Osteoblast (primary cell): ENCODE measurements at regions not wholly inside any gene's neighbourhood (a gene's known extent, or its start where the extent isn't known, plus 50 kb on each side); places are given as distances from the start of the nearest gene placed in this dataset.

Experiments
- DNase-seq: peaks from one replicate; pipeline ENCODE4 v3.0.0; 2011; ENCODE audit warnings: low spot score, mixed read lengths; ENCODE audit not compliant: insufficient read length; ENCODE audit errors: missing footprints
- H2AFZ ChIP-seq: 2 replicates; pipeline ENCODE4 v1.6.0; 2011; ENCODE audit warnings: mild to moderate bottlenecking, low read length
- H3K27ac ChIP-seq: 2 replicates; pipeline ENCODE4 v1.5.1; 2011; ENCODE audit warnings: mild to moderate bottlenecking, low read depth, low read length, moderate library complexity
- H3K27me3 ChIP-seq: 2 replicates; pipeline ENCODE4 v1.6.0; 2012; ENCODE audit warnings: mild to moderate bottlenecking, control low read depth, inconsistent platforms, low read length, moderate library complexity; ENCODE audit not compliant: insufficient read depth
- H3K36me3 ChIP-seq: 2 replicates; pipeline ENCODE4 v1.5.1; 2011; ENCODE audit warnings: mild to moderate bottlenecking, low read length, control low read depth, moderate library complexity; ENCODE audit not compliant: insufficient read depth
- H3K4me1 ChIP-seq: 2 replicates; pipeline ENCODE4 v1.5.1; 2011; ENCODE audit warnings: mild to moderate bottlenecking, low read length, control low read depth, moderate library complexity; ENCODE audit not compliant: insufficient read depth
- H3K4me2 ChIP-seq: 2 replicates; pipeline ENCODE4 v1.6.0; 2011; ENCODE audit warnings: mild to moderate bottlenecking, low read length; ENCODE audit not compliant: insufficient read depth
- H3K4me3 ChIP-seq: fragments of 200-600 bp; sonication (generic); 3 replicates; pipeline ENCODE4 v1.5.1; 2012; ENCODE audit warnings: mild to moderate bottlenecking, low read length, inconsistent platforms; ENCODE audit not compliant: insufficient read depth
- H3K79me2 ChIP-seq: 2 replicates; pipeline ENCODE4 v1.6.0; 2012; ENCODE audit warnings: mild to moderate bottlenecking, low read length, control low read depth, inconsistent platforms; ENCODE audit not compliant: insufficient read depth
- H3K9me3 ChIP-seq: 2 replicates; pipeline ENCODE4 v1.5.1; 2011; ENCODE audit warnings: low read depth, low read length, control low read depth
- H4K20me1 ChIP-seq: 2 replicates; pipeline ENCODE4 v1.6.0; 2012; ENCODE audit warnings: mild to moderate bottlenecking, low read length, control low read depth; ENCODE audit not compliant: insufficient read depth
- CTCF ChIP-seq: IDR thresholded peaks from 2 replicates; pipeline ENCODE4 v1.5.1; 2011; ENCODE audit warnings: mild to moderate bottlenecking, low read depth, low read length, moderate library complexity; ENCODE audit errors: extremely low read depth

GRCh38 chr12:132397152-132397933 is 68.0 kb upstream of the GALNT9 start:
- DNase-seq, result no peak
- H3K36me3 ChIP-seq, result no peaks in the 10 kb centered on the region
- no peaks in the 10 kb centered on the region for H4K20me1 ChIP-seq
- TF ChIP-seq CTCF, result no peak
- no peak overlapping the region for H3K4me2 ChIP-seq
- peaks cover 6% of the 10 kb centered on the region for H3K4me1 ChIP-seq
- H3K79me2 ChIP-seq, result no peaks in the 10 kb centered on the region
- H3K27me3 ChIP-seq, result peaks cover 25% of the 10 kb centered on the region
- H3K4me3 ChIP-seq, result no peak overlapping the region
- no peak overlapping the region for H2AFZ ChIP-seq
- H3K9me3 ChIP-seq, result no peaks in the 10 kb centered on the region
- no peak overlapping the region for H3K27ac ChIP-seq

- Histone ChIP-seq H3K9me3 (no peaks in the 10 kb centered on the region), H3K79me2 (no peaks in the 10 kb centered on the region)
These were observed 67.3 kb upstream of the GALNT9 start for GRCh38 chr12:132396657-132397056.

GRCh38 chr12:132395908-132396305 is 66.5 kb upstream of the GALNT9 start:
- Histone ChIP-seq H3K36me3 (no peaks in the 10 kb centered on the region), H3K4me2 (no peak overlapping the region), H3K4me1 (peaks cover 6% of the 10 kb centered on the region), H3K79me2 (no peaks in the 10 kb centered on the region), H3K9me3 (no peaks in the 10 kb centered on the region), H3K27ac (no peak overlapping the region), H3K27me3 (peaks cover 23% of the 10 kb centered on the region), H2AFZ (no peak overlapping the region), H3K4me3 (no peak overlapping the region), H4K20me1 (no peaks in the 10 kb centered on the region)
- DNase-seq, result no peak
- TF ChIP-seq CTCF, result no peak

More at GRCh38 chr12:132396657-132397056, 67.3 kb upstream of the GALNT9 start:
- Histone ChIP-seq H3K27me3 (peaks cover 25% of the 10 kb centered on the region), H3K27ac (no peak overlapping the region), H3K4me2 (no peak overlapping the region), H3K36me3 (no peaks in the 10 kb centered on the region), H3K4me1 (peaks cover 6% of the 10 kb centered on the region), H2AFZ (no peak overlapping the region), H4K20me1 (no peaks in the 10 kb centered on the region), H3K4me3 (no peak overlapping the region)
- DNase-seq, result no peak
- TF ChIP-seq CTCF, result no peak

- H3K9me3 ChIP-seq, result no peaks in the 10 kb centered on the region
- no peak overlapping the region for H3K4me2 ChIP-seq
- H3K27me3 ChIP-seq, result peaks cover 19% of the 10 kb centered on the region
- no peaks in the 10 kb centered on the region for H3K36me3 ChIP-seq
- TF ChIP-seq CTCF, result no peak
- H3K79me2 ChIP-seq, result no peaks in the 10 kb centered on the region
- peaks cover 6% of the 10 kb centered on the region for H3K4me1 ChIP-seq
- no peak overlapping the region for H3K4me3 ChIP-seq
- DNase-seq, result no peak
- no peak overlapping the region for H2AFZ ChIP-seq
- H4K20me1 ChIP-seq, result no peaks in the 10 kb centered on the region
- no peak overlapping the region for H3K27ac ChIP-seq
These were observed 66.0 kb upstream of the GALNT9 start for GRCh38 chr12:132395192-132395907.
